Spleen (tissue), 11 donors: ENCODE measurements at regions not wholly inside any gene's neighbourhood (a gene's known extent, or its start where the extent isn't known, plus 50 kb on each side); places are given as distances from the start of the nearest gene placed in this dataset.

Source experiments
- DNase-seq: peaks from one replicate; pipeline ENCODE4 v3.0.0-alpha.2; 2020
- H3K27ac ChIP-seq, 8 donors: fragments of 200-600 bp; sonication (generic) in 7 of 8; 1 replicate in 4 of 8; 2 replicates in 4 of 8; pipeline versions ENCODE4 v1.5.0 to v1.8.0; 2016 to 2021; ENCODE audit warnings: inconsistent platforms in 4 of 8, mild to moderate bottlenecking in 4 of 8, moderate library complexity in 1 of 8
- H3K27me3 ChIP-seq, 7 donors: fragments of 200-600 bp; sonication (generic) in 6 of 7; replicated peaks in 1 of 7; 1 replicate in 4 of 7; 2 replicates in 3 of 7; pipeline versions ENCODE4 v1.5.0 to v1.8.0; 2016 to 2021; ENCODE audit warnings: inconsistent platforms in 3 of 7, mild to moderate bottlenecking in 1 of 7
- H3K36me3 ChIP-seq, 6 donors: fragments of 200-600 bp; sonication (generic) in 5 of 6; 1 replicate in 4 of 6; 2 replicates in 2 of 6; pipeline versions ENCODE4 v1.5.0 to v1.8.0; 2016 to 2021; ENCODE audit warnings: inconsistent platforms in 2 of 6
- H3K4me1 ChIP-seq, 6 donors: fragments of 200-600 bp; sonication (generic) in 5 of 6; 1 replicate in 3 of 6; 2 replicates in 3 of 6; pipeline versions ENCODE4 v1.5.0 to v1.8.0; 2016 to 2021; ENCODE audit warnings: inconsistent platforms in 3 of 6
- H3K4me3 ChIP-seq, 8 donors: fragments of 200-600 bp; sonication (generic) in 7 of 8; 1 replicate in 4 of 8; 2 replicates in 4 of 8; pipeline versions ENCODE4 v1.5.0 to v1.8.0; 2016 to 2021; ENCODE audit warnings: inconsistent platforms in 4 of 8, mild to moderate bottlenecking in 4 of 8, moderate library complexity in 2 of 8
- H3K9me3 ChIP-seq, 8 donors: fragments of 200-600 bp; sonication (generic) in 7 of 8; 1 replicate in 4 of 8; 2 replicates in 4 of 8; pipeline versions ENCODE4 v1.5.0 to v1.8.0; 2016 to 2021; ENCODE audit warnings: inconsistent platforms in 4 of 8
- CTCF ChIP-seq, 11 experiments: fragments of 200-600 bp in 7 of 11; fragments of 450-650 bp in 4 of 11; sonication (generic) in 4 of 11; IDR thresholded peaks in 8 of 11; conservative IDR thresholded peaks in 3 of 11; 1 replicate in 7 of 11; 2 replicates in 4 of 11; pipeline versions ENCODE4 v1.4.0 to v1.8.0; 2016 to 2021; ENCODE audit warnings: antibody characterized with exemption in 11 of 11, inconsistent platforms in 4 of 11, mild to moderate bottlenecking in 1 of 11
- POLR2A ChIP-seq, 3 donors: fragments of 450-650 bp; IDR thresholded peaks; one replicate each; pipeline ENCODE4 v1.5.1; 2017; ENCODE audit warnings: antibody characterized with exemption in 3 of 3, mild to moderate bottlenecking in 1 of 3
- POLR2AphosphoS5 ChIP-seq, 3 donors: sonication (generic); formaldehyde crosslinking; IDR thresholded peaks; one replicate each; pipeline ENCODE4 v1.5.1; 2017; ENCODE audit warnings: antibody characterized with exemption in 3 of 3
- WGBS, 5 donors: extraction: QIAGEN DNeasy Blood & Tissue Kit in 3 of 5; methylation state at CpG; one replicate each; pipeline versions ENCODE4 v1.1.5 to v1.1.7; 2013 to 2018; 5-methylcytosine and 5-hydroxymethylcytosine counted together
- intact Hi-C: fragments of 100-400 bp; cut with DNase I; formaldehyde crosslinking; loops from one replicate; pipeline ENCODE4 v1.15.0; 2023; ENCODE audit warnings: low total_unique reads
- donor health status: healthy with polysubstance abuse.
- donor health status: DM: no; HTN: no; CAD: no; lungs with moderate emphysema.
- donor health status: DM: no; HTN: no; CAD: no.
- donor health status: Bipolar disorder and iron deficiency.
- donor health status: healthy.
- donor health status: DM: no; HTN: no; CAD: no.
- donor health status: DM: yes; HTN: yes; CAD: no.

- Histone ChIP-seq H3K9me3 (no peaks in the 10 kb centered on the region), H3K4me3 (no peak overlapping the region), H3K36me3 (no peaks in the 10 kb centered on the region), H3K27ac (no peak overlapping the region), H3K27me3 (no peaks in the 10 kb centered on the region), H3K4me1 (peaks cover 0 to 20% (median 7%) of the 10 kb centered on the region in 6 donors)
- intact Hi-C loops: no loop called here
- WGBS, 5 donors: 88 to 96% (median 91%) methylated on average over 10 of the region's 10 CpGs
- DNase-seq: no peak
- TF ChIP-seq POLR2AphosphoS5 (IDR thresholded peaks at IDR 0.05) (no peak), CTCF (IDR thresholded peaks at IDR 0.05 in 8 of 11, conservative IDR thresholded peaks at IDR 0.05 in 3 of 11) (no peak), POLR2A (IDR thresholded peaks at IDR 0.05) (no peak)
Measured at GRCh38 chr18:24919181-24919797, 432.7 kb downstream of the ZNF521 start.

GRCh38 chr18:24922491-24922890, 429.5 kb downstream of the ZNF521 start:
- no peaks in the 10 kb centered on the region for H3K9me3 ChIP-seq
- H3K36me3 ChIP-seq: no peaks in the 10 kb centered on the region
- TF ChIP-seq CTCF (IDR thresholded peaks at IDR 0.05 in 8 of 11, conservative IDR thresholded peaks at IDR 0.05 in 3 of 11) (no peak), POLR2AphosphoS5 (IDR thresholded peaks at IDR 0.05) (no peak), POLR2A (IDR thresholded peaks at IDR 0.05) (no peak)
- H3K27ac ChIP-seq: peak overlapping the region in 1 of 8 donors; percentile 43
- no peaks in the 10 kb centered on the region for H3K27me3 ChIP-seq
- H3K4me3 ChIP-seq: no peak overlapping the region
- peaks cover 0 to 14% (median 7%) of the 10 kb centered on the region in 6 donors for H3K4me1 ChIP-seq
- 44 to 54% (median 50%) methylated on average over 4 of the region's 4 CpGs for WGBS, 5 donors
- intact Hi-C loops: no loop called here
- DNase-seq: no peak

GRCh38 chr18:24923138-24923537, 428.8 kb downstream of the ZNF521 start:
- H3K36me3 ChIP-seq: no peaks in the 10 kb centered on the region
- no peak overlapping the region for H3K27ac ChIP-seq
- no peak overlapping the region for H3K4me3 ChIP-seq
- no peak for TF ChIP-seq CTCF (IDR thresholded peaks at IDR 0.05 in 8 of 11, conservative IDR thresholded peaks at IDR 0.05 in 3 of 11)
- no peak for TF ChIP-seq POLR2A (IDR thresholded peaks at IDR 0.05)
- no peak for TF ChIP-seq POLR2AphosphoS5 (IDR thresholded peaks at IDR 0.05)
- intact Hi-C loops: no loop called here
- peaks cover 0 to 14% (median 7%) of the 10 kb centered on the region in 6 donors for H3K4me1 ChIP-seq
- WGBS, 5 donors: 0 to 46% (median 0%) methylated on average over 1 of the region's 1 CpG
- no peaks in the 10 kb centered on the region for H3K9me3 ChIP-seq
- DNase-seq: no peak
- H3K27me3 ChIP-seq: no peaks in the 10 kb centered on the region

GRCh38 chr18:24924066-24924716, 427.8 kb downstream of the ZNF521 start:
- Histone ChIP-seq H3K36me3 (no peaks in the 10 kb centered on the region), H3K27ac (no peak overlapping the region), H3K27me3 (no peaks in the 10 kb centered on the region), H3K4me3 (no peak overlapping the region), H3K9me3 (no peaks in the 10 kb centered on the region), H3K4me1 (peaks cover 0 to 14% (median 7%) of the 10 kb centered on the region in 6 donors)
- no peak for TF ChIP-seq CTCF (IDR thresholded peaks at IDR 0.05 in 8 of 11, conservative IDR thresholded peaks at IDR 0.05 in 3 of 11)
- TF ChIP-seq POLR2A (IDR thresholded peaks at IDR 0.05): no peak
- no peak for TF ChIP-seq POLR2AphosphoS5 (IDR thresholded peaks at IDR 0.05)
- intact Hi-C loops: no loop called here
- no peak for DNase-seq
- 90 to 96% (median 95%) methylated on average over 12 of the region's 12 CpGs for WGBS, 5 donors
